GM19240 (cell line): ENCODE measurements at regions not wholly inside any gene's neighbourhood (a gene's known extent, or its start where the extent isn't known, plus 50 kb on each side); places are given as distances from the start of the nearest gene placed in this dataset.
"Not testable (repeated sequence)": the region's sequence is repeated elsewhere in the genome, so short reads cannot be mapped to it uniquely, and the experiment has no call there.

Source experiments
- DNase-seq: peaks from one replicate; pipeline ENCODE4 v3.0.0; 2011; ENCODE audit warnings: low spot score; ENCODE audit not compliant: insufficient read length

GRCh38 chr4:81375745-81376144, 96.0 kb downstream of the RASGEF1B start:
- no peak for DNase-seq

GRCh38 chr4:81369886-81370285, 101.8 kb downstream of the RASGEF1B start:
- DNase-seq: no peak

GRCh38 chr4:81366779-81367178, 104.9 kb downstream of the RASGEF1B start:
- DNase-seq: no peak

- DNase-seq: no peak
These were observed 111.0 kb downstream of the RASGEF1B start for GRCh38 chr4:81360737-81361136.

GRCh38 chr4:81359207-81359606, 112.5 kb downstream of the RASGEF1B start:
- no peak for DNase-seq

- no peak for DNase-seq
These were observed 113.6 kb downstream of the RASGEF1B start for GRCh38 chr4:81358154-81358553.

GRCh38 chr4:81356621-81357020, 115.1 kb downstream of the RASGEF1B start:
- no peak for DNase-seq

- no peak for DNase-seq
These were observed 116.6 kb downstream of the RASGEF1B start for GRCh38 chr4:81355136-81355535.

GRCh38 chr4:81353861-81354260, 117.8 kb downstream of the RASGEF1B start:
- DNase-seq: no peak

GRCh38 chr4:81352446-81352835, 119.3 kb downstream of the RASGEF1B start:
- DNase-seq: no peak

- DNase-seq: peak; percentile 14
These were observed 119.9 kb downstream of the RASGEF1B start for GRCh38 chr4:81351654-81352445.

GRCh38 chr4:81350040-81350439, 121.7 kb downstream of the RASGEF1B start:
- DNase-seq: no peak

- no peak for DNase-seq
These were observed 123.0 kb downstream of the RASGEF1B start for GRCh38 chr4:81348778-81349094.

GRCh38 chr4:81348086-81348777, 123.5 kb downstream of the RASGEF1B start:
- no peak for DNase-seq

- DNase-seq: no peak
These were observed 125.0 kb downstream of the RASGEF1B start for GRCh38 chr4:81346719-81347118.

- no peak for DNase-seq
These were observed 128.2 kb downstream of the RASGEF1B start for GRCh38 chr4:81343536-81343935.

GRCh38 chr4:81343046-81343445, 128.0 kb upstream of the PRKG2 start:
- DNase-seq: no peak

GRCh38 chr4:81337211-81337610, 122.2 kb upstream of the PRKG2 start:
- no peak for DNase-seq

- no peak for DNase-seq
These were observed 120.3 kb upstream of the PRKG2 start for GRCh38 chr4:81335122-81335912.

- no peak for DNase-seq
These were observed 115.0 kb upstream of the PRKG2 start for GRCh38 chr4:81330018-81330417.

GRCh38 chr4:81326581-81326980, 111.6 kb upstream of the PRKG2 start:
- no peak for DNase-seq

GRCh38 chr4:81324594-81324993, 109.6 kb upstream of the PRKG2 start:
- DNase-seq: not testable (repeated sequence)
